ENCODE measurements at regions not wholly inside any gene's neighbourhood (a gene's known extent, or its start where the extent isn't known, plus 50 kb on each side); places are given as distances from the start of the nearest gene placed in this dataset.

DNA sequence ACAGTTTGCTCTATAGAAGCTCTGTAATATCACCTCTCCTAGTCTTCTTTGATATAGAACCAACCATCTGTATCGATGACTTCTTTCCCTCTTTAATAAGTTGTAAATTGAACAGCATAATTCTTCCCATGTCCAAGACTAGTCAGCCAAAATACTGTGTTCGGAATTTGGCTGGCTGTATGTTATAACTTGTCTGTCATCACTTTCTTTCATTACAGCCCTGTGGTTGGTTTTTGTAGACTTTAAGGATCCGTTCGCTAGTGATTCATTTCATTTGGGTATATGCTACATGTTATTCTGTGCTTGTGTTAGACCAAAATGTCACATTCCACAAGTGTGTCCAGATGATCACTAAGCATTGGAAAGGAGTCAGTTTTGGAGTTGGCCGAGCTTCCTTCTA, 155.4 kb upstream of the ITGB1 start:
- H3K4me3 ChIP-seq (ENCODE audit: low read length), result no peak overlapping the region
- no peak overlapping the region for H3K27ac ChIP-seq (ENCODE audit: low read depth, low read length)
- no peak for ATAC-seq
- Mint-ChIP-seq H3K36me3 (peaks cover 0 to 4% (median 0%) of the 10 kb centered on the region in 5 donors), H3K27me3 (no peaks in the 10 kb centered on the region), H3K4me1 (peaks cover 23 to 72% (median 32%) of the 10 kb centered on the region in 7 donors), H3K4me3 (no peak overlapping the region), H3K27ac (peak overlapping the region in 1 of 9 donors; percentile 2), H3K9me3 (peaks cover 0 to 1% (median 0%) of the 10 kb centered on the region in 11 donors)
- ChIA-PET POLR2A (interaction anchor here (1.1 kb wide), 2 partner anchors 9 to 21 kb away, joined by 4 read pairs; no protein-coding TSS in a partner anchor), CTCF (no interaction called here)
- DNase-seq, result no peak
- H3K9me3 ChIP-seq (ENCODE audit: control insufficient read depth in 2 of 3, low read length in 3 of 3), result no peaks in the 10 kb centered on the region
- H3K27me3 ChIP-seq (ENCODE audit: control insufficient read depth in 2 of 2, insufficient read depth in 2 of 2, low read length in 2 of 2), result no peaks in the 10 kb centered on the region
- peaks cover 5 to 98% of the 10 kb centered on the region in 2 donors for H3K4me1 ChIP-seq (ENCODE audit: control insufficient read depth in 2 of 2, insufficient read depth in 2 of 2, low read length in 2 of 2)
- no peaks in the 10 kb centered on the region for H3K36me3 ChIP-seq (ENCODE audit: control insufficient read depth in 2 of 3, insufficient read depth in 3 of 3, low read length in 3 of 3)
- intact Hi-C loops (cut with micrococcal nuclease), result no loop called here

DNA sequence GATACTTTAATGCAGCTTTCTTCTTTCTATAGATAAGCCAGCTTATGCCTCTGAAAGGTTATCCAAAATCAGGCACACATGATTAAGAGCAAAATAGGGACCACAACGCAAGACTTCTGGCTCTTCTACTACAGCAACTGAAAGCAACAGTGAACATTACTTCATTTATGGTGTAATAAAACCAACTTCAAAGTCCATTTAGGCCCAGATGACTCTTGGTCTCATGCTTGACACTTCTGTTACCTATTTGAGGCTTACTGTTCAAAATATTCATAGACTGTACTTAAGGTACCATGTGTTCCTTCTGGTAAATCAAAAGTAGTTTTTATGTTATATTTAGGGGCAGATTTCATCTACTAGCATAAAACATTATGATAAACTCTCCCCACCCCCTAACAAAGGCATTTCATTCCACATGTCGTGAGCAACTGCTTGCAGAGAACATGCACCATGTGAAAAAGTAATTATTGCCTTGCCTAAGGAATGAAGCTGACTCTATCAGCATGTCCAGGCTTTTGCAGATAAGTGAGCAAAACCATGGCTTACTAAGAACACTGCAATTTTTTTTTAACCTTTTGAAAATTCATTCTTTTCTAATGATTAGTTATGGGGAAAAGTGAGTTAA, 154.9 kb upstream of the ITGB1 start:
- H3K27ac ChIP-seq (ENCODE audit: low read depth, low read length), result no peak overlapping the region
- Mint-ChIP-seq H3K36me3 (peaks cover 0 to 2% (median 0%) of the 10 kb centered on the region in 5 donors), H3K27me3 (no peaks in the 10 kb centered on the region), H3K27ac (peak overlapping the region in 1 of 9 donors; percentile 2), H3K4me3 (no peak overlapping the region), H3K4me1 (peaks cover 21 to 69% (median 31%) of the 10 kb centered on the region in 7 donors), H3K9me3 (peaks cover 0 to 1% (median 0%) of the 10 kb centered on the region in 11 donors)
- DNase-seq (no peak), ATAC-seq (no peak)
- H3K36me3 ChIP-seq (ENCODE audit: control insufficient read depth in 2 of 3, insufficient read depth in 3 of 3, low read length in 3 of 3), result no peaks in the 10 kb centered on the region
- H3K9me3 ChIP-seq (ENCODE audit: control insufficient read depth in 2 of 3, low read length in 3 of 3), result no peaks in the 10 kb centered on the region
- H3K4me3 ChIP-seq (ENCODE audit: low read length), result no peak overlapping the region
- CTCF ChIA-PET, result no interaction called here
- H3K4me1 ChIP-seq (ENCODE audit: control insufficient read depth in 2 of 2, insufficient read depth in 2 of 2, low read length in 2 of 2), result peaks cover 5 to 95% of the 10 kb centered on the region in 2 donors
- intact Hi-C loops (cut with micrococcal nuclease), result no loop called here
- POLR2A ChIA-PET, result interaction anchor here (1.1 to 1.5 kb wide), 3 partner anchors 9 to 22 kb away, joined by 3 to 4 read pairs (median 4); no protein-coding TSS in a partner anchor
- no peaks in the 10 kb centered on the region for H3K27me3 ChIP-seq (ENCODE audit: control insufficient read depth in 2 of 2, insufficient read depth in 2 of 2, low read length in 2 of 2)

DNA sequence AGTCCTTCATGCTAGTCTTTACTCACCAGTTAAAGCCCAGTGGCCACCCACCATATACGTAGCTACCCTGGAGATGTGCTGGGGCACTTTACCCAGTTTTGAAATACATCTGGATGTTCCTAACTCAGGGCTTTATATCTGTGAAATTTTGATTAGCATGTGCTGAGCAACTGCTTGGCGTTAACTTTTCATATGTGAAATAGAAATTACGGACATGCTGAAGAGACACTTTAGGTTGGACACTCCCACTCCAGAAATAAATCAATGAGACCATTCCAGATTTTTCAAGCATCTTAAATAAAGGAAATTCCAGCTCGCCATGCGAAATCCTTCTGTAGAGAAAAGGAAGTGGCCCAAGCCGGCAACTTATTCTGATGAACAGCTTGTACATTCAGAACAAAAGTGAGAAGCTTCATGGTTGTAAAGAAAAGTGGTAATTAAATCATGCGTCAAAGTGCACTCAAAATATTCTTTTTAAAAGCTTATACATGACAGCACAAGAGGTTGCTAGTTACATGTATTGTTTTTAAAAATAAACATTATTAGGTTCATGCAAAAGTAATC, 153.5 kb upstream of the ITGB1 start:
- Histone ChIP-seq H3K4me3 (ENCODE audit: low read length) (no peak overlapping the region), H3K4me1 (ENCODE audit: control insufficient read depth in 2 of 2, insufficient read depth in 2 of 2, low read length in 2 of 2) (peaks cover 5 to 88% of the 10 kb centered on the region in 2 donors), H3K9me3 (ENCODE audit: control insufficient read depth in 2 of 3, low read length in 3 of 3) (no peaks in the 10 kb centered on the region), H3K27ac (ENCODE audit: low read depth, low read length) (no peak overlapping the region), H3K36me3 (ENCODE audit: control insufficient read depth in 2 of 3, insufficient read depth in 3 of 3, low read length in 3 of 3) (no peaks in the 10 kb centered on the region), H3K27me3 (ENCODE audit: control insufficient read depth in 2 of 2, insufficient read depth in 2 of 2, low read length in 2 of 2) (no peaks in the 10 kb centered on the region)
- intact Hi-C loops (cut with micrococcal nuclease), result loop anchor here in 1 of 2 donors (2.0 kb wide), 1 partner anchor 15 kb away; no protein-coding TSS in a partner anchor
- ATAC-seq, result no peak
- no peak for DNase-seq
- ChIA-PET CTCF (no interaction called here), POLR2A (interaction anchor here (1.5 to 3.3 kb wide), 2 partner anchors 9 kb away, joined by 3 to 8 read pairs; no protein-coding TSS in a partner anchor)
- Mint-ChIP-seq H3K9me3 (peaks cover 0 to 1% (median 0%) of the 10 kb centered on the region in 11 donors), H3K27me3 (no peaks in the 10 kb centered on the region), H3K27ac (peak overlapping the region in 1 of 9 donors; percentile 76), H3K36me3 (peaks cover 0 to 5% (median 0%) of the 10 kb centered on the region in 5 donors), H3K4me3 (no peak overlapping the region), H3K4me1 (peaks cover 15 to 61% (median 24%) of the 10 kb centered on the region in 7 donors)

DNA sequence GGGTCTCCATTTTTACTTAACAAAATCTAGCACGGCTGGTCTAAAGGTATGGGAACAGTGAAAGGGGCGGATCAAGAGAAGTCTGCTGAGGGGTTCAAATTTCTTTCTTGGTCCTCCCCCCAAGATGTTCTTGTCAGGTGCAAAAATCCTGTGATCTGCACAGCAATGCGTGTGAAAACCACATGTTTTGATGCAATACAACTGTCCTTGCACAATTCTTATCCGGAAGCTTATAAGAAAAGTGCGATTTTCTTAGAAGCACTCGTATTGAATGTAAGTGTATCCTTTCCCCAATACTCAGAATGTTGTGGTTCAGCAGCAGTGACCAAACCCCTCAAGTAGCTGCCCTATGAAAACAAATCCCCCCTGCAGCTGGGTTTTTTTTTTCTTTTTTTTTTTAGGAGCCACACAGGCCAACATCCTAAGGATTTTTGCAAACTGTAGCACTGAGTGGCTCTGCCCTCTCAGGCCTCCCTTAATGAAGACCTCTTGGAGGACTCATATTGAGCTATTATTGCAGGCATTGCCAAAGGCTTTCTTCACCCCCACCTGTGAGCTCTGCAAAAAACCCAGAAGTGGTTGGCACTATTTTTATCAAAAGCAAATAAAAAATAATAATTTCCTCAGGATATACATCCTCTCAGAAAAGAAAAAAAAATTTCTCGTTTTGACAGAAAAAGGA, 151.9 kb upstream of the ITGB1 start:
- H3K27ac Mint-ChIP-seq, result peak overlapping the region in 7 of 9 donors; percentile 25 to 89 (median 71)
- POLR2A ChIA-PET, result interaction anchor here (1.0 to 3.3 kb wide), 6 partner anchors 10 to 30 kb away, joined by 3 to 8 read pairs (median 4); no protein-coding TSS in a partner anchor
- H3K9me3 ChIP-seq (ENCODE audit: control insufficient read depth in 2 of 3, low read length in 3 of 3), result no peaks in the 10 kb centered on the region
- H3K27ac ChIP-seq (ENCODE audit: low read depth, low read length), result no peak overlapping the region
- no peaks in the 10 kb centered on the region for H3K27me3 ChIP-seq (ENCODE audit: control insufficient read depth in 2 of 2, insufficient read depth in 2 of 2, low read length in 2 of 2)
- H3K4me1 Mint-ChIP-seq, result peaks cover 6 to 49% (median 24%) of the 10 kb centered on the region in 7 donors
- ATAC-seq, result peak; percentile 68
- DNase-seq, result no peak
- no peaks in the 10 kb centered on the region for H3K36me3 ChIP-seq (ENCODE audit: control insufficient read depth in 2 of 3, insufficient read depth in 3 of 3, low read length in 3 of 3)
- peaks cover 0 to 5% (median 0%) of the 10 kb centered on the region in 5 donors for H3K36me3 Mint-ChIP-seq
- intact Hi-C loops (cut with micrococcal nuclease), result loop anchor here in 1 of 2 donors (2.0 kb wide), 1 partner anchor 17 kb away; no protein-coding TSS in a partner anchor
- no peaks in the 10 kb centered on the region for H3K27me3 Mint-ChIP-seq
- CTCF ChIA-PET, result interaction anchor here (0.6 to 0.9 kb wide), 4 partner anchors 46 to 1016 kb away, joined by 3 to 4 read pairs (median 3); no protein-coding TSS in a partner anchor
- H3K9me3 Mint-ChIP-seq, result peaks cover 0 to 4% (median 0%) of the 10 kb centered on the region in 11 donors
- peak overlapping the region in 5 of 10 donors; percentile 9 to 37 (median 26) for H3K4me3 Mint-ChIP-seq
- no peak overlapping the region for H3K4me3 ChIP-seq (ENCODE audit: low read length)
- peaks cover 0 to 72% of the 10 kb centered on the region in 2 donors for H3K4me1 ChIP-seq (ENCODE audit: control insufficient read depth in 2 of 2, insufficient read depth in 2 of 2, low read length in 2 of 2)

DNA sequence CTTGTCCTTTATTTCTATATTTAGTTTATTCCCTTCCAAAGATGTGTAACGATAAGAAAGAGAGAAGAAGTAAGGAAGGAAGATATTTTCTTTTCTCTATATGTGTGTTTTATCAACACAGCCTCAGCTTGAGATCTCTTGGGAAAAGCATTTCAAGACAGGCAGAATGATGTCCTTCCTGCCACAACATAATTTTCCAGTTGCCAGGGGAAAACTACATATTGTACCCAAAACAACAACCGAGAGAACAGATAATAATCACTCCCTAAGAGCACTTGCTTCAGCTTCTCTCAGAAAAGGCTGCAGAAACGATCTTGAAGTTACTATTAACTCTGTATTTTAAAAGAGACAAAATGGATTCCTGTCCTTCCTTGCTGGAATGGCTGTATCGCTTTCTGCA, 151.4 kb upstream of the ITGB1 start:
- Mint-ChIP-seq H3K36me3 (peaks cover 0 to 9% (median 0%) of the 10 kb centered on the region in 5 donors), H3K4me3 (peak overlapping the region in 3 of 10 donors; percentile 10 to 37 (median 21)), H3K9me3 (peaks cover 0 to 7% (median 0%) of the 10 kb centered on the region in 11 donors), H3K27ac (peak overlapping the region in 6 of 9 donors; percentile 25 to 89 (median 70)), H3K27me3 (no peaks in the 10 kb centered on the region), H3K4me1 (peaks cover 6 to 44% (median 22%) of the 10 kb centered on the region in 7 donors)
- ChIA-PET POLR2A (interaction anchor here (1.0 to 3.3 kb wide), 5 partner anchors 11 to 29 kb away, joined by 3 to 8 read pairs (median 4); no protein-coding TSS in a partner anchor), CTCF (interaction anchor here (0.7 to 0.9 kb wide), 3 partner anchors 47 to 1016 kb away, joined by 3 to 4 read pairs (median 3); no protein-coding TSS in a partner anchor)
- Histone ChIP-seq H3K9me3 (ENCODE audit: control insufficient read depth in 2 of 3, low read length in 3 of 3) (no peaks in the 10 kb centered on the region), H3K4me3 (ENCODE audit: low read length) (no peak overlapping the region), H3K27me3 (ENCODE audit: control insufficient read depth in 2 of 2, insufficient read depth in 2 of 2, low read length in 2 of 2) (no peaks in the 10 kb centered on the region), H3K4me1 (ENCODE audit: control insufficient read depth in 2 of 2, insufficient read depth in 2 of 2, low read length in 2 of 2) (peaks cover 0 to 66% of the 10 kb centered on the region in 2 donors), H3K27ac (ENCODE audit: low read depth, low read length) (no peak overlapping the region), H3K36me3 (ENCODE audit: control insufficient read depth in 2 of 3, insufficient read depth in 3 of 3, low read length in 3 of 3) (no peaks in the 10 kb centered on the region)
- intact Hi-C loops (cut with micrococcal nuclease), result no loop called here
- ATAC-seq (peak; percentile 8), DNase-seq (no peak)

DNA sequence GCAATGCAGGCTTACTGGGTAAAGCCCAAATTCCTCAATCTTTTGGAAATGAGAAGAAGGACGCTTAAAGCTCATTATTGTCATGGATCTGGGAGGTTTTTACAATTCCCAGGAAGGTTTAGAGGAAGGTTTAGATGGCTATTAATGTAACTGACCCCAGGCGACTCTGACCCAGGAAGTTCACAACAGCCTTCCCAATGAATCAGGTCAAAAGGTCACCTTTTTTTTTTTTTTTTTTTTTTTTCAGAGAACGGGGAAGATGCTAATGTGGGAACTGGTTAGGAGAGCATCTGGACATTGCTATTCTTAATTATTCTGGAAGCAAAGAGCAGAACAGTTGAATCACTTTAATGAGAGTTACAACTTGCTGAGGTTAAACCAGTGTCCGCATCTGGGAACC, 149.9 kb upstream of the ITGB1 start:
- intact Hi-C loops (cut with micrococcal nuclease), result no loop called here
- Mint-ChIP-seq H3K27ac (no peak overlapping the region), H3K4me3 (no peak overlapping the region), H3K4me1 (peaks cover 6 to 34% (median 14%) of the 10 kb centered on the region in 7 donors), H3K27me3 (no peaks in the 10 kb centered on the region), H3K36me3 (peaks cover 0 to 19% (median 0%) of the 10 kb centered on the region in 5 donors), H3K9me3 (peaks cover 0 to 13% (median 5%) of the 10 kb centered on the region in 11 donors)
- Histone ChIP-seq H3K27ac (ENCODE audit: low read depth, low read length) (no peak overlapping the region), H3K4me3 (ENCODE audit: low read length) (no peak overlapping the region), H3K9me3 (ENCODE audit: control insufficient read depth in 2 of 3, low read length in 3 of 3) (no peaks in the 10 kb centered on the region), H3K4me1 (ENCODE audit: control insufficient read depth in 2 of 2, insufficient read depth in 2 of 2, low read length in 2 of 2) (peaks cover 0 to 52% of the 10 kb centered on the region in 2 donors), H3K27me3 (ENCODE audit: control insufficient read depth in 2 of 2, insufficient read depth in 2 of 2, low read length in 2 of 2) (no peaks in the 10 kb centered on the region), H3K36me3 (ENCODE audit: control insufficient read depth in 2 of 3, insufficient read depth in 3 of 3, low read length in 3 of 3) (no peaks in the 10 kb centered on the region)
- CTCF ChIA-PET, result no interaction called here
- ATAC-seq, result no peak
- POLR2A ChIA-PET, result interaction anchor here (1.8 kb wide), 1 partner anchor 11 kb away, joined by 3 read pairs; no protein-coding TSS in a partner anchor
- DNase-seq, result no peak

Measured in naive thymus-derived CD4-positive, alpha-beta T cell (primary cell).